CD8-positive, alpha-beta memory T cell (primary cell): ENCODE measurements at regions not wholly inside any gene's neighbourhood (a gene's known extent, or its start where the extent isn't known, plus 50 kb on each side); places are given as distances from the start of the nearest gene placed in this dataset.
"Not testable (repeated sequence)": the region's sequence is repeated elsewhere in the genome, so short reads cannot be mapped to it uniquely, and the experiment has no call there.

Experiments used
- CTCF ChIA-PET: fragments of 350-600 bp; sonication (Branson Sonifier 250); formaldehyde crosslinking; loops from one replicate; lab custom pipeline; 2021; ENCODE audit warnings: antibody characterized with exemption; lab: Charles Lee
- POLR2A ChIA-PET: fragments of 350-600 bp; sonication (Branson Sonifier 250); formaldehyde crosslinking; loops from one replicate; lab custom pipeline; 2021; ENCODE audit warnings: antibody characterized with exemption; lab: Charles Lee
- DNase-seq, 5 donors: peaks; one replicate each; pipeline versions ENCODE4 v3.0.0 to v3.0.0-alpha.2; 2020 to 2022; ENCODE audit warnings: mixed read lengths in 1 of 5
- H3K27ac ChIP-seq: one replicate; pipeline ENCODE4 v1.7.0; 2013; ENCODE audit warnings: low read depth, mild to moderate bottlenecking, low read length, moderate library complexity
- H3K27me3 ChIP-seq: 2 replicates; pipeline ENCODE4 v1.7.0; 2013; ENCODE audit warnings: low read length, mild to moderate bottlenecking; ENCODE audit not compliant: insufficient read depth, poor library complexity, severe bottlenecking
- H3K36me3 ChIP-seq: 2 replicates; pipeline ENCODE4 v1.7.0; 2013; ENCODE audit warnings: mild to moderate bottlenecking, low read length, moderate library complexity; ENCODE audit not compliant: insufficient read depth
- H3K4me1 ChIP-seq: 2 replicates; pipeline ENCODE4 v1.7.0; 2013; ENCODE audit warnings: mild to moderate bottlenecking, low read length, moderate library complexity; ENCODE audit not compliant: insufficient read depth
- H3K4me3 ChIP-seq: 2 replicates; pipeline ENCODE4 v1.7.0; 2013; ENCODE audit warnings: mild to moderate bottlenecking, low read length
- H3K9me3 ChIP-seq: 2 replicates; pipeline ENCODE4 v1.7.0; 2013; ENCODE audit warnings: mild to moderate bottlenecking, low read length
- H3K27ac Mint-ChIP-seq, 8 donors: one replicate each; pipeline ENCODE4 v1.8.0; 2020 to 2021; ENCODE audit warnings: mixed read lengths in 8 of 8, mild to moderate bottlenecking in 6 of 8, inconsistent platforms in 3 of 8, moderate library complexity in 3 of 8
- H3K27me3 Mint-ChIP-seq, 2 donors: one replicate each; pipeline ENCODE4 v1.8.0; 2020 to 2021; ENCODE audit warnings: mixed read lengths in 2 of 2, mild to moderate bottlenecking in 1 of 2, moderate library complexity in 1 of 2
- H3K36me3 Mint-ChIP-seq, 3 donors: one replicate each; pipeline ENCODE4 v1.8.0; 2020 to 2021; ENCODE audit warnings: mixed read lengths in 3 of 3, inconsistent platforms in 1 of 3, mild to moderate bottlenecking in 1 of 3
- H3K4me1 Mint-ChIP-seq, 3 donors: one replicate each; pipeline ENCODE4 v1.8.0; 2020 to 2021; ENCODE audit warnings: mixed read lengths in 3 of 3, inconsistent platforms in 1 of 3, mild to moderate bottlenecking in 1 of 3
- H3K4me3 Mint-ChIP-seq, 7 donors: one replicate each; pipeline ENCODE4 v1.8.0; 2020 to 2021; ENCODE audit warnings: mixed read lengths in 7 of 7, mild to moderate bottlenecking in 6 of 7, moderate library complexity in 4 of 7, inconsistent platforms in 2 of 7
- H3K9me3 Mint-ChIP-seq, 5 donors: one replicate each; pipeline ENCODE4 v1.8.0; 2020 to 2022; ENCODE audit warnings: mixed read lengths in 5 of 5, mild to moderate bottlenecking in 3 of 5, moderate library complexity in 2 of 5, inconsistent platforms in 1 of 5

DNA sequence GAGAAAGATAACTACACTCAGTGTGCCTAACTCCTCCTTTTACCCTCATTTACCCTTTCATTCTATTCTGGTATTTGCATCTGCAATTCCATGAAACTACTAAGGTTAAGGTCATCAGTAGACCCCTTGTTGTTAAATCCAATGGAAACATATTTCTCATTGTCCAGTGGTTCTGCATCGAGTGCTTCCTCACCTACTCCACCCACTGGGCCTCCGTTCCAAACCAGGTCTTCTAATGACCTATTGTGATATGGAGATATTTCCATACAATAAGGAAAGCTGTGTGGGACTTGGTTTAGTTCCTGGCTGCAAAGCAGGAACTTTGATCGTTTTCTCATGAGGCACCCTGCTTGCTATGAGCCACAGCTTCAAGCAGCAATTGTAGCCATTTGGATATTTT, 99.5 kb upstream of the FSCB start:
- no peaks in the 10 kb centered on the region for H3K4me1 ChIP-seq
- no peak overlapping the region for H3K27ac Mint-ChIP-seq
- H3K4me1 Mint-ChIP-seq = no peaks in the 10 kb centered on the region
- no peaks in the 10 kb centered on the region for H3K9me3 ChIP-seq
- H3K9me3 Mint-ChIP-seq = peaks cover 0 to 11% (median 4%) of the 10 kb centered on the region in 5 donors
- no peak for DNase-seq
- ChIA-PET POLR2A (no interaction called here), CTCF (no interaction called here)
- no peak overlapping the region for H3K27ac ChIP-seq
- H3K36me3 Mint-ChIP-seq = no peaks in the 10 kb centered on the region
- H3K27me3 ChIP-seq = no peaks in the 10 kb centered on the region
- no peaks in the 10 kb centered on the region for H3K36me3 ChIP-seq
- no peaks in the 10 kb centered on the region for H3K27me3 Mint-ChIP-seq
- H3K4me3 Mint-ChIP-seq = no peak overlapping the region
- no peak overlapping the region for H3K4me3 ChIP-seq

DNA sequence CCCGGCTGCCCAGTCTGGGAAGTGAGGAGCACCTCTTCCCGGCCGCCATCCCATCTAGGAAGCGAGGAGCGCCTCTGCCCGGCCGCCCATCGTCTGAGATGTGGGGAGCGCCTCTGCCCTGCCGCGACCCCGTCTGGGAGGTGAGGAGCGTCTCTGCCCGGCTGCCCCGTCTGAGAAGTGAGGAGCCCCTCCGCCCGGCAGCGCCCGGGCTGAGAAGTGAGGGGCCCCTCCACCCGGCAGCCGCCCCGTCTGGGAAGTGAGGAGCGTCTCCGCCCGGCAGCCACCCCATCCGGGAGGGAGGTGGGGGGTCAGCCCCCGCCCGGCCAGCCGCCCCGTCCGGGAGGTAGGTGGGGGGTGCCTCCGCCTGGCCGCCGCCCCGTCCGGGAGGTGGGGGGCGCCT, 94.2 kb upstream of the FSCB start:
- H3K27me3 ChIP-seq, H3K4me3 Mint-ChIP-seq, H3K36me3 Mint-ChIP-seq, H3K9me3 Mint-ChIP-seq, H3K4me1 Mint-ChIP-seq, H3K4me1 ChIP-seq, POLR2A ChIA-PET, H3K27me3 Mint-ChIP-seq, H3K9me3 ChIP-seq, H3K27ac ChIP-seq, DNase-seq, CTCF ChIA-PET, H3K27ac Mint-ChIP-seq, H3K36me3 ChIP-seq, H3K4me3 ChIP-seq: not testable (repeated sequence)

DNA sequence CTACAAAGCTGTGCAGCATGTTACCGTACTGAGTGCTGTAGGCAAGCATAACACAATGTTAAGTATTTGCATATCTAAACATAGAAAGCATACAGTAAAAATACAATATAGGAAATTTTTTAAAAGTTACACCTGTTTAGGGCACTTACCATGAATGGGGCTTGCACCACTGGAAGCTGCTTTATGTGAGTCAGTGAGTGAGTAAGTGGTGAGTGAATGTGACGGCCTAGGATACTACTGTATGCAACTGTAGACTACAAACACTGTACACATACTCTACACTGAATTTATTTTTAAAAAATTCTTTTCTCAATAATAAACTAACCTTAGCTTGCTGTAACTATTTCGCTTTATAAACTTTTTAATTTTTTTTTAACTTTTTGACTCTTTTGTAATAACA, 82.1 kb upstream of the FSCB start:
- H3K27ac Mint-ChIP-seq = no peak overlapping the region
- CTCF ChIA-PET = no interaction called here
- no peaks in the 10 kb centered on the region for H3K4me1 ChIP-seq
- no peak for DNase-seq
- H3K36me3 ChIP-seq = no peaks in the 10 kb centered on the region
- no peaks in the 10 kb centered on the region for H3K9me3 ChIP-seq
- POLR2A ChIA-PET = no interaction called here
- H3K4me3 ChIP-seq = no peak overlapping the region
- peaks cover 0 to 12% (median 5%) of the 10 kb centered on the region in 5 donors for H3K9me3 Mint-ChIP-seq
- H3K27me3 Mint-ChIP-seq = peaks cover 0 to 3% of the 10 kb centered on the region in 2 donors
- H3K4me3 Mint-ChIP-seq = no peak overlapping the region
- no peaks in the 10 kb centered on the region for H3K27me3 ChIP-seq
- no peaks in the 10 kb centered on the region for H3K36me3 Mint-ChIP-seq
- H3K27ac ChIP-seq = no peak overlapping the region
- no peaks in the 10 kb centered on the region for H3K4me1 Mint-ChIP-seq

DNA sequence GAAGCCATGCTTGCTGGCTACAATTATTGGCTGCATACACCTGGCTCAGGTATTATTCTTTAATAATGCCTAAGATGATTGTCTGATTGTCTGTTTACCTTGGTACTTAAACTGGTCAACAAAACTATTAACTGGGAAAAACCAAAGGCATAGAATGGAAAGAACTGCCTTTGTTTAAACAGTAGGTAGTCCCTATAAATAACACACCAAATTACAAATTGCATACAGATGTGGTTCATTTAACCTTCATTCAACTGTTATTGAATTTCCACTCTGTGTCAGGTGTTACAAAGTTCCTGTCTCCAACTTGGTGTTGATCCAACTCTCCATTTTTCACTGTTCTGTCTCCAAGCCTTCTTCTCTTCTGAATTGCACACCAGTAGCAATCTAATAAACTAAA, 79.8 kb upstream of the FSCB start:
- CTCF ChIA-PET = no interaction called here
- Histone ChIP-seq H3K27ac (no peak overlapping the region), H3K27me3 (no peaks in the 10 kb centered on the region), H3K4me3 (no peak overlapping the region), H3K36me3 (no peaks in the 10 kb centered on the region), H3K4me1 (no peaks in the 10 kb centered on the region), H3K9me3 (no peaks in the 10 kb centered on the region)
- Mint-ChIP-seq H3K27me3 (peaks cover 0 to 3% of the 10 kb centered on the region in 2 donors), H3K4me3 (no peak overlapping the region), H3K9me3 (peaks cover 3 to 15% (median 12%) of the 10 kb centered on the region in 5 donors), H3K36me3 (no peaks in the 10 kb centered on the region), H3K4me1 (no peaks in the 10 kb centered on the region), H3K27ac (no peak overlapping the region)
- POLR2A ChIA-PET = no interaction called here
- DNase-seq = no peak

DNA sequence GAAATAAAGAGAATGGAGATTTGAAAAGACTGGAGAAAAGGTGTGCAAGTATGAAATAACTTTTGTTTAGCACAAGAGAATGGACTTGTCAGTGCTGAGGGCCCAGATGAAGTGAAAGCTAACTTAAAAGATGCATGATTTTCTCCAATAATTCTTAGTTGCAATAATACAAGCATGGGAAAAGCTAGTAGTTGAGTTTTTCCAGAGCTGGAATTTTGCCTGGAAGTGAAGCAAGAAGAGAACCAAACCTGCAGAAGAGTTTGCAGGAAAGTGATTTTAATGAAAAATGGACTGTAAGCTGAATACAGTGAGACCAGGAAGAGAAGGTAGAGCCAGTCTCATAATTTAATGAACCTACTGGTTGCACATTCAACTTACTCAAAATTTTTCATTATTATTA, 69.3 kb upstream of the FSCB start:
- no peaks in the 10 kb centered on the region for H3K27me3 ChIP-seq
- no peaks in the 10 kb centered on the region for H3K4me1 ChIP-seq
- H3K36me3 Mint-ChIP-seq = no peaks in the 10 kb centered on the region
- ChIA-PET POLR2A (no interaction called here), CTCF (no interaction called here)
- H3K4me3 ChIP-seq = no peak overlapping the region
- H3K4me3 Mint-ChIP-seq = no peak overlapping the region
- peaks cover 10 to 33% (median 13%) of the 10 kb centered on the region in 5 donors for H3K9me3 Mint-ChIP-seq
- H3K9me3 ChIP-seq = no peaks in the 10 kb centered on the region
- H3K27ac ChIP-seq = no peak overlapping the region
- H3K36me3 ChIP-seq = no peaks in the 10 kb centered on the region
- DNase-seq = no peak
- no peaks in the 10 kb centered on the region for H3K4me1 Mint-ChIP-seq
- H3K27me3 Mint-ChIP-seq = no peaks in the 10 kb centered on the region
- H3K27ac Mint-ChIP-seq = no peak overlapping the region

DNA sequence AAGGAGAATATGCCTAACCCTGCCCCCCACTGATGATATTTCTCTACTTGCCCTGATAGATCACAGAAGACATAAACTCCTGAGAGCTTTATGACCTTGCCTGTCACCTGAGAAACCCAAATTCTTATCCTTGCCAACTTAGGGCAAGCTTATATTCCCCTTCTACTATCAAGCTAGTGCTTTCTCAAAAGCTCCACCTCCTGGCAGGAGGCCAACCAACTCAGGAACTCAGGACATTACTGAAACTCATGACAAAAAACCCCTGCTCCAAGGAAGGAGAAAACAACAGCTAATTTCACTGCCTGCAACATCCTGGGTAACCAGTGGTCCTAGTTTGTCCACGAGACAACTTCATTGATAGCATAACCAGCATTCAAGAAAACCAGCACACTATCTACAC, 60.9 kb upstream of the FSCB start:
- no peaks in the 10 kb centered on the region for H3K36me3 Mint-ChIP-seq
- no peak overlapping the region for H3K4me3 ChIP-seq
- no peak overlapping the region for H3K27ac Mint-ChIP-seq
- CTCF ChIA-PET = no interaction called here
- H3K4me3 Mint-ChIP-seq = no peak overlapping the region
- POLR2A ChIA-PET = no interaction called here
- H3K27me3 ChIP-seq = no peaks in the 10 kb centered on the region
- H3K9me3 ChIP-seq = no peaks in the 10 kb centered on the region
- H3K4me1 ChIP-seq = no peaks in the 10 kb centered on the region
- H3K27ac ChIP-seq = no peak overlapping the region
- H3K4me1 Mint-ChIP-seq = no peaks in the 10 kb centered on the region
- no peaks in the 10 kb centered on the region for H3K27me3 Mint-ChIP-seq
- no peaks in the 10 kb centered on the region for H3K36me3 ChIP-seq
- DNase-seq = no peak
- H3K9me3 Mint-ChIP-seq = peaks cover 7 to 23% (median 13%) of the 10 kb centered on the region in 5 donors

DNA sequence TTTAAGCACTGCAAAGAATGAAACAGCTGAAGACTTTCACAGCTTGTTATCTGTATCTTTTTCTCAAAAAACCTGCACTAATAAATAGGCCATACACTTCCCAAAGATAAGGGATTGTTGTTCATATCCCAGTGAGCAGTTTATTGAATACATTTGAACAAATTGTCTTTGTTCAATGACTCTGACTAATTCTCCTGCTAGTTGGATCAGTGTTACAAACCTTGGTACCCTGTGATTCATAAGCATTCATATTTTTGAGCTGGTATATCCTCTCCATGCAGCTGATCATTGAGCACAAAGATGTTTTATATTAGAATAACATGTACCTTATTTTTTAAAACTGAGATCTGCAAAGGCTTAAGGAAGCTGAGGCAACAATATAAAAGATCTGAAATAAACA, 58.9 kb upstream of the FSCB start:
- Histone ChIP-seq H3K27ac (no peak overlapping the region), H3K27me3 (no peaks in the 10 kb centered on the region), H3K4me1 (no peaks in the 10 kb centered on the region), H3K36me3 (no peaks in the 10 kb centered on the region), H3K4me3 (no peak overlapping the region), H3K9me3 (no peaks in the 10 kb centered on the region)
- H3K4me1 Mint-ChIP-seq = peaks cover 0 to 3% (median 0%) of the 10 kb centered on the region in 3 donors
- H3K27ac Mint-ChIP-seq = no peak overlapping the region
- ChIA-PET POLR2A (no interaction called here), CTCF (no interaction called here)
- no peaks in the 10 kb centered on the region for H3K27me3 Mint-ChIP-seq
- no peak for DNase-seq
- H3K9me3 Mint-ChIP-seq = peaks cover 0 to 14% (median 8%) of the 10 kb centered on the region in 5 donors
- no peak overlapping the region for H3K4me3 Mint-ChIP-seq
- H3K36me3 Mint-ChIP-seq = no peaks in the 10 kb centered on the region

DNA sequence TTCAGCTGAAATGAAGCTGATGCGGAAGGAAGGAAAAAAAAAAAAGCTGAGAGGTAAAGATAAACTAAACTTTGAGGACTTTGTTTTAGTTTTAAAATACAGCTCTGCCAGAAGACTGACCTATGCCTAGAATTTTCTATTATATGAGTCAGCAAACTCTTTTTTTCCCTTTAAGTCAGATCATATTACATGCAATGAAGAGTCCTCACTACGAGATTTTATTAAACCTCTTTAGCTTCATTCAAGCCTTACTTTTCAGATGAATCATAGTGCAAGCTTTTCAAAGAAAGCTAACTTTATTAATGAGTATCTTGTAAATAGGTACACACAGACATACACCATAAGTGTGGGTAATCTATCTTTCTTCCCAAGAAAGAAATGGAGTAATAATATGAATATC, 57.8 kb upstream of the FSCB start:
- Mint-ChIP-seq H3K36me3 (no peaks in the 10 kb centered on the region), H3K9me3 (peaks cover 0 to 9% (median 5%) of the 10 kb centered on the region in 5 donors), H3K27ac (no peak overlapping the region), H3K4me3 (no peak overlapping the region), H3K4me1 (peaks cover 0 to 3% (median 0%) of the 10 kb centered on the region in 3 donors), H3K27me3 (no peaks in the 10 kb centered on the region)
- Histone ChIP-seq H3K4me1 (no peaks in the 10 kb centered on the region), H3K27me3 (no peaks in the 10 kb centered on the region), H3K36me3 (no peaks in the 10 kb centered on the region), H3K4me3 (no peak overlapping the region), H3K9me3 (no peaks in the 10 kb centered on the region), H3K27ac (no peak overlapping the region)
- no peak for DNase-seq
- ChIA-PET POLR2A (no interaction called here), CTCF (no interaction called here)
